SK-N-SH (cell line): ENCODE measurements at regions not wholly inside any gene's neighbourhood (a gene's known extent, or its start where the extent isn't known, plus 50 kb on each side); places are given as distances from the start of the nearest gene placed in this dataset.

ENCODE experiments used
- CTCF ChIA-PET: fragments of 300-600, 350-600 bp; formaldehyde crosslinking; extraction: SDS; loops from one replicate; lab custom pipeline; 2021; lab: Yijun Ruan, JAX
- POLR2A ChIA-PET: fragments of 350-600 bp; sonication (Branson Sonifier 250); formaldehyde crosslinking; extraction: SDS; loops from one replicate; lab custom pipeline; 2020; ENCODE audit warnings: antibody characterized with exemption, inconsistent platforms; lab: Yijun Ruan, JAX
- DNase-seq: peaks from one replicate; pipeline ENCODE4 v3.0.0; 2012
- H2AFZ ChIP-seq: fragments of 200-600 bp; sonication (generic); 2 replicates; pipeline ENCODE4 v1.8.1; 2016; ENCODE audit warnings: antibody characterized with exemption, mild to moderate bottlenecking, low read depth
- H3F3A ChIP-seq: fragments of 200-600 bp; sonication (generic); replicated peaks from 2 replicates; pipeline ENCODE3; 2016; ENCODE audit warnings: antibody characterized with exemption, mild to moderate bottlenecking; ENCODE audit not compliant: insufficient read depth
- H3K27ac ChIP-seq, 2 experiments: fragments of 200-500 bp in 1 of 2; fragments of 200-600 bp in 1 of 2; sonication (Bioruptor generic) in 1 of 2; sonication (generic), shearing (Covaris generic) in 1 of 2; 2 replicates each; pipeline versions ENCODE4 v1.5.1 to v1.6.1; 2014 to 2016; ENCODE audit warnings: low read depth in 2 of 2, inconsistent platforms in 1 of 2, low read length in 1 of 2, mild to moderate bottlenecking in 1 of 2, mixed read lengths in 1 of 2
- H3K27me3 ChIP-seq: fragments of 200-600 bp; sonication (generic), shearing (Covaris generic); 2 replicates; pipeline ENCODE4 v1.6.1; 2016; ENCODE audit warnings: mixed run types; ENCODE audit not compliant: insufficient read depth
- H3K36me3 ChIP-seq, 2 experiments: fragments of 200-500 bp in 1 of 2; fragments of 200-600 bp in 1 of 2; sonication (Bioruptor generic) in 1 of 2; sonication (generic) in 1 of 2; replicated peaks in 1 of 2; 2 replicates each; pipeline versions ENCODE3 to v1.5.1; 2014 to 2016; ENCODE audit warnings: low read length in 1 of 2, mild to moderate bottlenecking in 1 of 2; ENCODE audit not compliant: insufficient read depth in 2 of 2, control insufficient read depth in 1 of 2
- H3K4me1 ChIP-seq, 2 experiments: fragments of 200-500 bp in 1 of 2; fragments of 200-600 bp in 1 of 2; sonication (Bioruptor generic) in 1 of 2; sonication (generic), shearing (Covaris generic) in 1 of 2; 2 replicates each; pipeline versions ENCODE4 v1.5.1 to v1.6.1; 2014 to 2016; ENCODE audit warnings: low read depth in 1 of 2, low read length in 1 of 2, mixed run types in 1 of 2; ENCODE audit not compliant: insufficient read depth in 2 of 2, control insufficient read depth in 1 of 2
- H3K4me2 ChIP-seq: fragments of 200-600 bp; sonication (generic), shearing (Covaris generic); 2 replicates; pipeline ENCODE4 v1.6.1; 2017; ENCODE audit warnings: mixed run types
- H3K4me3 ChIP-seq, 2 experiments: fragments of 200-500 bp in 1 of 2; fragments of 200-600 bp in 1 of 2; sonication (Bioruptor generic) in 1 of 2; sonication (generic), shearing (Covaris generic) in 1 of 2; 2 replicates each; pipeline versions ENCODE4 v1.5.1 to v1.8.1; 2014 to 2016; ENCODE audit warnings: low read depth in 2 of 2, inconsistent platforms in 1 of 2, low read length in 1 of 2, mild to moderate bottlenecking in 1 of 2, mixed read lengths in 1 of 2, moderate library complexity in 1 of 2
- H3K79me2 ChIP-seq: fragments of 200-600 bp; sonication (generic); 2 replicates; pipeline ENCODE4 v1.8.1; 2017; ENCODE audit warnings: mild to moderate bottlenecking; ENCODE audit not compliant: insufficient read depth
- H3K9ac ChIP-seq: fragments of 200-600 bp; sonication (generic); 2 replicates; pipeline ENCODE4 v1.6.1; 2017; ENCODE audit warnings: mixed run types
- H3K9me2 ChIP-seq: fragments of 200-600 bp; sonication (generic); 2 replicates; pipeline ENCODE4 v1.6.1; 2017; ENCODE audit warnings: mixed run types
- H3K9me3 ChIP-seq: fragments of 200-600 bp; sonication (generic); 2 replicates; pipeline ENCODE4 v1.6.1; 2017; ENCODE audit warnings: mixed run types, mild to moderate bottlenecking, moderate library complexity
- H4K20me1 ChIP-seq: fragments of 200-600 bp; sonication (generic); 2 replicates; pipeline ENCODE4 v1.6.1; 2017; ENCODE audit warnings: mild to moderate bottlenecking, mixed run types; ENCODE audit not compliant: insufficient read depth
- CHD2 ChIP-seq: fragments of 150-350 bp; IDR thresholded peaks from 2 replicates; pipeline ENCODE4 v1.6.1; 2018; ENCODE audit warnings: low read length; ENCODE audit not compliant: partially characterized antibody
- ELF1 ChIP-seq: IDR thresholded peaks from 2 replicates; pipeline ENCODE4 v1.4.0; 2012
- FOSL2 ChIP-seq: IDR thresholded peaks from 2 replicates; pipeline ENCODE4 v1.4.0; 2012; ENCODE audit warnings: low read depth, mild to moderate bottlenecking, moderate library complexity, borderline replicate concordance
- GABPA ChIP-seq: IDR thresholded peaks from 2 replicates; pipeline ENCODE4 v1.4.0; 2012; ENCODE audit warnings: low read depth, mild to moderate bottlenecking
- IRF3 ChIP-seq: fragments of 150-350 bp; IDR thresholded peaks from 2 replicates; pipeline ENCODE4 v1.6.1; 2016; ENCODE audit warnings: mild to moderate bottlenecking, low read depth, low read length
- MEF2A ChIP-seq: IDR thresholded peaks from 2 replicates; pipeline ENCODE4 v1.4.0; 2012; ENCODE audit warnings: low read depth, borderline replicate concordance
- MXI1 ChIP-seq: IDR thresholded peaks from 2 replicates; pipeline ENCODE4 v1.6.1; 2012; ENCODE audit warnings: mild to moderate bottlenecking, low read depth, low read length, improper control_type of control experiment
- NRF1 ChIP-seq: IDR thresholded peaks from 2 replicates; pipeline ENCODE4 v1.6.1; 2012; ENCODE audit warnings: low read depth, mild to moderate bottlenecking, low read length
- PBX3 ChIP-seq: IDR thresholded peaks from 2 replicates; pipeline ENCODE4; 2012
- POLR2AphosphoS5 ChIP-seq: IDR thresholded peaks from 2 replicates; pipeline ENCODE4 v1.6.1; 2012; ENCODE audit warnings: low read depth, low read length
- RAD21 ChIP-seq: IDR thresholded peaks from 2 replicates; pipeline ENCODE4 v1.6.1; 2012; ENCODE audit warnings: mild to moderate bottlenecking, low read length
- RCOR1 ChIP-seq: fragments of 150-350 bp; IDR thresholded peaks from 2 replicates; pipeline ENCODE4 v1.6.1; 2017; ENCODE audit warnings: antibody characterized with exemption, low read length
- REST ChIP-seq: IDR thresholded peaks from 2 replicates; pipeline ENCODE4 v1.6.1; 2012; ENCODE audit warnings: mild to moderate bottlenecking, low read depth, low read length, moderate library complexity
- RFX5 ChIP-seq: IDR thresholded peaks from 2 replicates; pipeline ENCODE4 v1.6.1; 2012; ENCODE audit warnings: mild to moderate bottlenecking, improper control_type of control experiment, low read length
- RXRA ChIP-seq: IDR thresholded peaks from 2 replicates; pipeline ENCODE4 v1.4.0; 2012; ENCODE audit warnings: low read depth, mild to moderate bottlenecking, borderline replicate concordance
- SMC3 ChIP-seq: IDR thresholded peaks from 2 replicates; pipeline ENCODE4 v1.6.1; 2012; ENCODE audit warnings: low read depth, low read length, improper control_type of control experiment
- TCF12 ChIP-seq: IDR thresholded peaks from 2 replicates; pipeline ENCODE4 v1.4.0; 2012
- TEAD4 ChIP-seq: IDR thresholded peaks from 2 replicates; pipeline ENCODE4 v1.4.0; 2012; ENCODE audit warnings: mild to moderate bottlenecking, borderline replicate concordance; ENCODE audit not compliant: insufficient read depth
- USF2 ChIP-seq: fragments of 150-350 bp; IDR thresholded peaks from 2 replicates; pipeline ENCODE4 v1.6.1; 2017; ENCODE audit warnings: antibody characterized with exemption, low read length, low read depth, borderline replicate concordance
- WGBS: methylation state at CpG from one replicate; pipeline ENCODE4 v1.1.6; 2017; ENCODE audit warnings: low lambda C conversion rate; 5-methylcytosine and 5-hydroxymethylcytosine counted together

GRCh38 chr5:18438126-18438525 is 803.9 kb downstream of the TAF11L14 start:
- no peak overlapping the region for H3K9ac ChIP-seq
- H3K27ac ChIP-seq, result no peak overlapping the region
- H4K20me1 ChIP-seq, result no peaks in the 10 kb centered on the region
- no peak overlapping the region for H2AFZ ChIP-seq
- TF ChIP-seq GABPA (no peak), NRF1 (no peak), TEAD4 (no peak), REST (no peak), RXRA (no peak), CHD2 (no peak), TCF12 (no peak), RAD21 (no peak), POLR2AphosphoS5 (no peak), RCOR1 (no peak)
- H3K4me3 ChIP-seq, result no peak overlapping the region
- no peaks in the 10 kb centered on the region for H3F3A ChIP-seq
- ChIA-PET POLR2A (no interaction called here), CTCF (interaction anchor here (1.0 kb wide), 1 partner anchor 43 kb away, joined by 3 read pairs; no protein-coding TSS in a partner anchor)
- H3K9me3 ChIP-seq, result no peaks in the 10 kb centered on the region
- no peak overlapping the region for H3K4me2 ChIP-seq
- 0% methylated on average over 1 of the region's 1 CpG for WGBS
- H3K79me2 ChIP-seq, result no peaks in the 10 kb centered on the region
- no peaks in the 10 kb centered on the region for H3K27me3 ChIP-seq
- no peaks in the 10 kb centered on the region for H3K36me3 ChIP-seq
- no peaks in the 10 kb centered on the region; a peak in 1 of 4 replicates for H3K4me1 ChIP-seq
- H3K9me2 ChIP-seq, result no peaks in the 10 kb centered on the region
- no peak for DNase-seq

- no peak for DNase-seq
- Histone ChIP-seq H3F3A (no peaks in the 10 kb centered on the region), H4K20me1 (no peaks in the 10 kb centered on the region), H3K9me3 (no peaks in the 10 kb centered on the region), H3K79me2 (no peaks in the 10 kb centered on the region), H3K36me3 (no peaks in the 10 kb centered on the region), H3K4me1 (no peaks in the 10 kb centered on the region), H2AFZ (no peak overlapping the region), H3K27me3 (no peaks in the 10 kb centered on the region), H3K9ac (no peak overlapping the region), H3K9me2 (no peaks in the 10 kb centered on the region)
- CTCF ChIA-PET, result interaction anchor here (2.2 kb wide), 1 partner anchor 10 kb away, joined by 19 read pairs; no protein-coding TSS in a partner anchor
- WGBS, result 9% methylated on average over 2 of the region's 2 CpGs
- no peak for TF ChIP-seq RXRA
- TF ChIP-seq MXI1, result no peak
- no peak for TF ChIP-seq ELF1
- no peak for TF ChIP-seq IRF3
- no peak for TF ChIP-seq PBX3
- TF ChIP-seq FOSL2, result no peak
- TF ChIP-seq SMC3, result no peak
- no peak for TF ChIP-seq RFX5
- TF ChIP-seq MEF2A, result no peak
- TF ChIP-seq USF2, result no peak
- TF ChIP-seq, all 33 proteins: peak for 0
- Histone ChIP-seq H3K4me2 (no peak overlapping the region), H3K4me3 (no peak overlapping the region), H3K27ac (no peak overlapping the region)
- POLR2A ChIA-PET, result no interaction called here
These were observed 821.3 kb downstream of the TAF11L14 start for GRCh38 chr5:18455521-18455920.
